Stimulated activated naive CD8-positive, alpha-beta T cell treated with anti-CD3 and anti-CD28 coated beads, Interleukin-15, Interleukin-2, amounts not matched to agents 100 ng/mL and 50 ng/mL, for 24 hours (primary cell): ENCODE measurements at regions not wholly inside any gene's neighbourhood (a gene's known extent, or its start where the extent isn't known, plus 50 kb on each side); places are given as distances from the start of the nearest gene placed in this dataset.

Experiments used
- H3K27ac Mint-ChIP-seq: one replicate; pipeline ENCODE4 v1.8.0; 2021; ENCODE audit warnings: mild to moderate bottlenecking, mixed read lengths
- H3K27me3 Mint-ChIP-seq: one replicate; pipeline ENCODE4 v1.8.0; 2021; ENCODE audit warnings: mixed read lengths
- H3K36me3 Mint-ChIP-seq: one replicate; pipeline ENCODE4 v1.8.0; 2021; ENCODE audit warnings: low read depth, mixed read lengths
- H3K4me1 Mint-ChIP-seq: one replicate; pipeline ENCODE4 v1.8.0; 2021; ENCODE audit warnings: low read depth, mixed read lengths
- H3K4me3 Mint-ChIP-seq: one replicate; pipeline ENCODE4 v1.8.0; 2021; ENCODE audit warnings: mild to moderate bottlenecking, mixed read lengths
- H3K9me3 Mint-ChIP-seq: one replicate; pipeline ENCODE4 v1.8.0; 2021; ENCODE audit warnings: mixed read lengths

GRCh38 chr6:8578006-8578405 is 142.7 kb upstream of the SLC35B3 start:
- Mint-ChIP-seq H3K9me3 (no peaks in the 10 kb centered on the region), H3K27ac (no peak overlapping the region), H3K4me1 (no peaks in the 10 kb centered on the region), H3K36me3 (no peaks in the 10 kb centered on the region), H3K27me3 (no peaks in the 10 kb centered on the region), H3K4me3 (no peak overlapping the region)

GRCh38 chr6:8574749-8575468 is 139.6 kb upstream of the SLC35B3 start:
- H3K27me3 Mint-ChIP-seq, result no peaks in the 10 kb centered on the region
- H3K36me3 Mint-ChIP-seq, result no peaks in the 10 kb centered on the region
- H3K4me3 Mint-ChIP-seq, result no peak overlapping the region
- no peaks in the 10 kb centered on the region for H3K9me3 Mint-ChIP-seq
- no peaks in the 10 kb centered on the region for H3K4me1 Mint-ChIP-seq
- H3K27ac Mint-ChIP-seq, result no peak overlapping the region

- Mint-ChIP-seq H3K4me1 (no peaks in the 10 kb centered on the region), H3K27ac (no peak overlapping the region), H3K9me3 (peaks cover 5% of the 10 kb centered on the region), H3K36me3 (no peaks in the 10 kb centered on the region), H3K27me3 (no peaks in the 10 kb centered on the region), H3K4me3 (no peak overlapping the region)
Measured at GRCh38 chr6:8574311-8574710, 139.0 kb upstream of the SLC35B3 start.

GRCh38 chr6:8570256-8570920 is 135.0 kb upstream of the SLC35B3 start:
- H3K9me3 Mint-ChIP-seq, result peaks cover 5% of the 10 kb centered on the region
- H3K4me3 Mint-ChIP-seq, result no peak overlapping the region
- no peaks in the 10 kb centered on the region for H3K27me3 Mint-ChIP-seq
- H3K36me3 Mint-ChIP-seq, result no peaks in the 10 kb centered on the region
- no peak overlapping the region for H3K27ac Mint-ChIP-seq
- H3K4me1 Mint-ChIP-seq, result no peaks in the 10 kb centered on the region

- H3K4me1 Mint-ChIP-seq, result no peaks in the 10 kb centered on the region
- no peak overlapping the region for H3K4me3 Mint-ChIP-seq
Measured at GRCh38 chr6:8562125-8562524, 126.8 kb upstream of the SLC35B3 start.

GRCh38 chr6:8558953-8559352 is 123.6 kb upstream of the SLC35B3 start:
- Mint-ChIP-seq H3K9me3 (no peaks in the 10 kb centered on the region), H3K36me3 (no peaks in the 10 kb centered on the region), H3K4me1 (no peaks in the 10 kb centered on the region), H3K27ac (no peak overlapping the region), H3K4me3 (no peak overlapping the region), H3K27me3 (no peaks in the 10 kb centered on the region)

More at GRCh38 chr6:8562125-8562524, 126.8 kb upstream of the SLC35B3 start:
- no peak overlapping the region for H3K27ac Mint-ChIP-seq
- H3K27me3 Mint-ChIP-seq, result no peaks in the 10 kb centered on the region
- no peaks in the 10 kb centered on the region for H3K9me3 Mint-ChIP-seq
- no peaks in the 10 kb centered on the region for H3K36me3 Mint-ChIP-seq

GRCh38 chr6:8557014-8557748 is 121.8 kb upstream of the SLC35B3 start:
- Mint-ChIP-seq H3K4me1 (no peaks in the 10 kb centered on the region), H3K9me3 (no peaks in the 10 kb centered on the region), H3K27me3 (no peaks in the 10 kb centered on the region), H3K27ac (no peak overlapping the region), H3K36me3 (no peaks in the 10 kb centered on the region), H3K4me3 (no peak overlapping the region)

GRCh38 chr6:8556370-8557013 is 121.1 kb upstream of the SLC35B3 start:
- Mint-ChIP-seq H3K36me3 (no peaks in the 10 kb centered on the region), H3K9me3 (no peaks in the 10 kb centered on the region), H3K4me3 (no peak overlapping the region), H3K4me1 (no peaks in the 10 kb centered on the region), H3K27ac (no peak overlapping the region), H3K27me3 (no peaks in the 10 kb centered on the region)

GRCh38 chr6:8551993-8552392 is 116.6 kb upstream of the SLC35B3 start:
- H3K36me3 Mint-ChIP-seq, result no peaks in the 10 kb centered on the region
- H3K9me3 Mint-ChIP-seq, result no peaks in the 10 kb centered on the region
- H3K4me1 Mint-ChIP-seq, result no peaks in the 10 kb centered on the region
- no peak overlapping the region for H3K4me3 Mint-ChIP-seq
- no peak overlapping the region for H3K27ac Mint-ChIP-seq
- H3K27me3 Mint-ChIP-seq, result peaks cover 3% of the 10 kb centered on the region

- Mint-ChIP-seq H3K9me3 (no peaks in the 10 kb centered on the region), H3K4me1 (no peaks in the 10 kb centered on the region), H3K27me3 (peaks cover 3% of the 10 kb centered on the region), H3K27ac (no peak overlapping the region), H3K4me3 (no peak overlapping the region), H3K36me3 (no peaks in the 10 kb centered on the region)
Measured at GRCh38 chr6:8551386-8551785, 116.0 kb upstream of the SLC35B3 start.

GRCh38 chr6:8549074-8549790 is 113.9 kb upstream of the SLC35B3 start:
- H3K27ac Mint-ChIP-seq, result no peak overlapping the region
- peaks cover 3% of the 10 kb centered on the region for H3K27me3 Mint-ChIP-seq
- H3K36me3 Mint-ChIP-seq, result no peaks in the 10 kb centered on the region
- H3K4me1 Mint-ChIP-seq, result no peaks in the 10 kb centered on the region
- H3K4me3 Mint-ChIP-seq, result no peak overlapping the region
- no peaks in the 10 kb centered on the region for H3K9me3 Mint-ChIP-seq

- H3K4me1 Mint-ChIP-seq, result no peaks in the 10 kb centered on the region
- H3K4me3 Mint-ChIP-seq, result no peak overlapping the region
- peaks cover 3% of the 10 kb centered on the region for H3K27me3 Mint-ChIP-seq
- H3K36me3 Mint-ChIP-seq, result no peaks in the 10 kb centered on the region
- H3K27ac Mint-ChIP-seq, result no peak overlapping the region
- H3K9me3 Mint-ChIP-seq, result peaks cover 7% of the 10 kb centered on the region
Measured at GRCh38 chr6:8546496-8546895, 111.2 kb upstream of the SLC35B3 start.

GRCh38 chr6:8545336-8545735 is 110.0 kb upstream of the SLC35B3 start:
- Mint-ChIP-seq H3K4me1 (no peaks in the 10 kb centered on the region), H3K36me3 (no peaks in the 10 kb centered on the region), H3K27me3 (peaks cover 3% of the 10 kb centered on the region), H3K27ac (no peak overlapping the region), H3K9me3 (peaks cover 12% of the 10 kb centered on the region), H3K4me3 (no peak overlapping the region)

- H3K4me1 Mint-ChIP-seq, result no peaks in the 10 kb centered on the region
Measured at GRCh38 chr6:8543714-8544113, 108.4 kb upstream of the SLC35B3 start.

More at GRCh38 chr6:8543714-8544113, 108.4 kb upstream of the SLC35B3 start:
- Mint-ChIP-seq H3K27me3 (no peaks in the 10 kb centered on the region), H3K4me3 (no peak overlapping the region), H3K36me3 (no peaks in the 10 kb centered on the region), H3K27ac (no peak overlapping the region), H3K9me3 (peaks cover 25% of the 10 kb centered on the region)
